HG03342 (cell line): ENCODE measurements at regions not wholly inside any gene's neighbourhood (a gene's known extent, or its start where the extent isn't known, plus 50 kb on each side); places are given as distances from the start of the nearest gene placed in this dataset.

Experiments
- ATAC-seq: cut with Tn5 transposase; IDR thresholded peaks from one replicate; pipeline ENCODE4 v1.9.1; 2021; ENCODE audit warnings: mild to moderate bottlenecking, moderate library complexity; ENCODE audit not compliant: unreplicated experiment

DNA sequence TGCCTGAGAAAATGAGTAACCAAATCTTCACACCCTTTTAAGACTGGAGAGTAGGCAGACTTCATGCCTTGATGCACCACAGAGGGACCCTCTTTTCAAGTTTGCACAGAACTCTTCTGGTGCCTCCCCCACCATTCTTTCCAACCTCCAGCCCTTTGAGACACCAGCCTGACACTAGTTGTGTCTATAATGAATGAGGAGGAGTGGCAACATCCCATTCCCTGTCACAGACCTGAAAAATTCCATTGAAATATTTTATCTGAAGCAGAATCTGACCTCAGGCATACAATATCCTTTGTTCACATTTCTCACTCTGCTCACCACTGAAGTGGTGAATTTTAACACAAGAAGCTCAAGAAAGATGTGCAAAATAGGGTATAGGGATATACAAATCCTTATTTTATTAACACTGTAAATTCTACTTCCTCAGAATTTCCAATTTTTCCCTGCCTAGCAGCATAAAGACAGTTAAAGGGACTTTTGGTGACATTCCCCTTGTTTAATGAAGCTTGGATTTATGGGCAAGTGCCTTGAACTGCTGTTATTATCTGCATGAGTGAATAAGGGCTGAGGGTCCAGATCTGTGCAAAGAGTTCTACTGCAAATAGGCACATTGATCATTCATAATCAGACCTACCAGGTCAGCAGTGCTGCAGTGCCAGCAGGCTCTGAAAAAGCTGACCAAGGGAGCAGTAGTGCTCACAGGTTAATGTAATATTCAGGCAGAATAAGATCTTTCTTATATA is 149.9 kb upstream of the PAQR3 start:
- ATAC-seq = no peak

DNA sequence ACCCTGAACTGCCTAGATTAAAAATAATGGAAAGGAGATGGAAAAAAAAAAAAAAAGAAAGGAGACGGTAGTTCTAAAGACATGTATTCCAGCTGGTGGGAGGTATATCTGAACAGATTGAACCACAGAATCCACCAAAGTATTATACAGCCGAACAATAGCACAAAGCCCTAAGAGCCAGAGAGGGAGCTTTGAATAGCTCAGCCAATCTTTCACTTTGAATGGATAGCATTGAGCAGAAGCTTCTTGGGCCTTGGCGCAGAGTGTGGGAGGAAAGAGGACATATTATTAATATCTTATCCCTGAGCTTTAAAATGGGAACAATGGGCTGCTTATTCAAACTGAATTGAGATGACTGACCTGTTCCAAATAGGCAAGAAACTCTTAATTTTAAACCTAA is 147.8 kb upstream of the PAQR3 start:
- no peak for ATAC-seq

DNA sequence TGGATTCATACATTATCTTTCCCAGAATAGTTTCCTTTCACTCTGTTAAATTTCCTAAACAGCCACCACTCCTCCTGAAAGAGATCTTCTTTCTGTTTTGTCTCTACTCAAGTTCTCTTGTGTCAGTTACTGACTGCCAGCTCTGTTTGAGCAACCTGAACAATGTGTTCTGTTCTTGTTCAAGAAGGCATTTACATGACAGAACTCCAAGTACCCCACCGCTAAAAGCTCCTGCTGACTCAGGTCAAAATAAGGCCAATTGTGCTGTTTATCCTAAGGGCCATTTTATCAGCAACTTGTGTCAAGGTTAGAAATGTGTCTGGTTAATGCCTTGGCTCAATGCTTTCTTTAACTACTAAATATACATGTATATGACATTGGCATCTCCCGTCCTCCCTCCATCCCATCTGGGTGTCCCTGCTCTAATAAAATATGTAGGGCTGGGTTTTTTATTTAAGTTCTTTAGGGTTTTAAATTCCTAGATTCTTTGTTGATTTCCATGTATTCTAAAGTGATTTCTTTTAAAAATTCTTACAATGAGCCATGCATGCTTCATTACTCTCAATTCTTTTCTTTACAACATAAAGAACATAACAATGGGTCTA is 144.3 kb upstream of the PAQR3 start:
- ATAC-seq = no peak

DNA sequence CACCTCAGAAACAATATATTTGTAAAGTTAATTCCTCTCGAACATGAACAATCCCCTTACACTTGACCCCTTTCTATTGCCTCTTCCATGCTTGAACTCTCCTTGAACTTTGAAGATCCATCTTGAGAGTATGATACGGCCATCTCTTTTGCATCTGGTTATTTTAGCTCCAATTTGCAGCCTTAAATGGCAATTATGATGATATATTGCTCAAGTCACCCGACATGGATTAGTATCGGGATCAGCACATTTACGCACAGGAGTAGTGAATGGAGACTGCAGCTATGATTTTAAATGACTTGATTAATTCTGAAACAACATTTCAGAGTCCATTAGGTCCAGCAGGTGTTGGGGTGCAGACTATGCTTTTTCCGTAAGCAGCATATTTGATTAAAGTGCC is 143.8 kb upstream of the PAQR3 start:
- no peak for ATAC-seq

DNA sequence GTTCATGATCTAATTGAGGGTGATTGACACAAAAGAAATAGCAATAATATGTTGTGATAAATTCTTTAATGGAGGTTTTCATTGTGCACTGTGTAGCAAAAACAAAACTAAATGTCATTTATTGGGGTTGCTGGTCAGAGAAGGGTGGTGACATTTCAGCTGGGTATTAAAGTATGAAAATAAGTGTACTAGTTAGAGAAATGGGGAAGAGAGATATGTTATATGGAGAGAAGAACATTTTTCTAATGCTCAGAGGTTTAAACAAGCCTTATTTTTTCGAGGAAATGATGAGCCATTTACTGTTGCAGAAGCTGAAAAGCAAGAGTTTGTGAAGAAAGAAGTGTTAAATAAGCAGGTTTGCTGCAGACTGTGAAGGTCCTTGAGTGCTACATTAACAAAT is 142.7 kb upstream of the PAQR3 start:
- ATAC-seq = no peak

DNA sequence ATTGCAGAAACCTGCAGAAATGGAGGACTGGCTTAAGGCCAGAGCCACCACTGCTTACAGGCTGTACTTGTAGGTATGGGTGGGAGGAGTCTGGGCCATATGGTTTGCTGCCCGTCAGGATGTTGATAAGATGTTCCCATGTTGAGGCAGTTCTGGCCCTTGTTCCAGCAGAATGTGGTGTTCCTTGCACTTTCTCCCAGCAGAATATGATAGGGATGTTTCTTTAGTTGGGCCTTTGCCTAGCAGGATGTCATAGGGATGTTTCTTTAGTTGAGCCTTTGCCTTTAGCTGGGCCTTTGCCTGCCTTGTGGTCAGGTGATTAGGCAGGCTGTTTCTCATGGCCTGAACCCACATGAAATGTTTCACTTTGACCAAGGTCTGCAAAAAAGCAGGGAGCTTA is 139.1 kb upstream of the PAQR3 start:
- no peak for ATAC-seq

DNA sequence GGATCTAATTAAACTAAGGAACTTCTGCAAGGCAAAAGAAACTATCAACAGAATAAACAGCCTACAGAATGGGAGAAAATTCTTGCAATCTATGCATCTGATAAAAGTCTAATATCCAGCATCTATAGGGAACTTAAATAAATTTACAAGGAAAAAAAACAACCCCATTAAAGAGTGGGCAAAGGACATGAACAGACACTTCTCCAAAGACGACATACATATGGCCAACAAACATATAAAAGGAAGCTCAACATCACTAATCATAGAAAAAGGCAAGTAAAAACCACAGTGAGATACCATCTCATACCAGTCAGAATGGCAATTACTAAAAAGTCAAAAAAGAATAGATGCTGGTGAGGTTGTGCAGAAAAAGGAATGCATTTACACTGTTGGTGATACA is 134.8 kb upstream of the PAQR3 start:
- no peak for ATAC-seq

DNA sequence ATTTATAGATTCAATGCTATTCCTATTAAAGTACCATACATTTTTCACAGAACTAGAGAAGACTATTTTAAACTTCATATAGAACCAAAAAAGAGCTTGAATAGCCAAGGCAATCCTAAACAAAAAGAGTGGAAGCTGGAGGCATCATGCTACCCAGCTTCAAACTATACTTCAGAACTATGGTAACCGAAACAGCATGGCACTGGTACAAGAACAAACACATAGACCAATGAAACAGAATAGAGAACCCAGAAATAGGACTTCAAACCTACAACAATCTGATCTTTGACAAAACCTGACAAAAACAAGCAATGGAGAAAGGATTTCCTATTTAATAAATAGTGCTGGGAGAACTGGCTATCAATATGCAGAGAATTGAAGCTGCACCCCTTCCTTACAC is 134.2 kb upstream of the PAQR3 start:
- ATAC-seq = no peak

DNA sequence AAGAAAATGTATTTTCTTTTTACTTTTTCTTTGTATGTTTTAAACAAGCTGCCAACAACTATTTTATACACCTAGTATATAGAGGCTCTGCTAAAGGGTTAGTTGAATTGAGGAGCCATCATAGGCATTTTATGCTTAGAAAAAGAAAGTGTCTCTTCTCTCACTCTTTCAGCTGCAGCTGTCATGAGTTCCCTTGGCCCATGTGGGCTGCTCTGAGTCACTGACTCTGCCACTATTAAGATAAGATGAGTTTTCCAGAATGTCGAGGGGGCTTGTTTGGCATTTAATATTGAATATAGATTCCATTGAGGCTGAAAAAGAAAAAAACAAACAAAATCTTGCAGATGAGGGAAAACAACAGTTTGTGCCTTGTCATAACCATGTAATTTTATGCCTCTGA is 126.0 kb upstream of the PAQR3 start:
- no peak for ATAC-seq

DNA sequence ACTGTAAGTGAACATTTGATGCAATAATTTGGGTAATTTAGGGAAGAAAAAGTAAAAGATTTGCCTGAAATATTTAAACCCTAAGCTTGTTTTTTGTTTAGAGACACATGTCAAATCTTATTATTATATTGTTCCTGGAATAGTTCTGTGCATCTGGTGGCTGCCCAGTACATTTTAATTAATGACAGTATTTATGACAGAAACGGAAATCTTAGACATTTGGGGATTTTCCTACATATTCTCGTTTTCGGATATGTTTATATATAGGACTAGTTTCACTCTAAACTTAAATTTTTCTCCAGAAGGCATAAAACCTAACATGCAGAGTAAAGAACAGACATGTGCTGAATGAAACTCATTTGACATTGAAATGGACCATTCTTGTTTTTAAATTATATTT is 125.6 kb upstream of the PAQR3 start:
- no peak for ATAC-seq

DNA sequence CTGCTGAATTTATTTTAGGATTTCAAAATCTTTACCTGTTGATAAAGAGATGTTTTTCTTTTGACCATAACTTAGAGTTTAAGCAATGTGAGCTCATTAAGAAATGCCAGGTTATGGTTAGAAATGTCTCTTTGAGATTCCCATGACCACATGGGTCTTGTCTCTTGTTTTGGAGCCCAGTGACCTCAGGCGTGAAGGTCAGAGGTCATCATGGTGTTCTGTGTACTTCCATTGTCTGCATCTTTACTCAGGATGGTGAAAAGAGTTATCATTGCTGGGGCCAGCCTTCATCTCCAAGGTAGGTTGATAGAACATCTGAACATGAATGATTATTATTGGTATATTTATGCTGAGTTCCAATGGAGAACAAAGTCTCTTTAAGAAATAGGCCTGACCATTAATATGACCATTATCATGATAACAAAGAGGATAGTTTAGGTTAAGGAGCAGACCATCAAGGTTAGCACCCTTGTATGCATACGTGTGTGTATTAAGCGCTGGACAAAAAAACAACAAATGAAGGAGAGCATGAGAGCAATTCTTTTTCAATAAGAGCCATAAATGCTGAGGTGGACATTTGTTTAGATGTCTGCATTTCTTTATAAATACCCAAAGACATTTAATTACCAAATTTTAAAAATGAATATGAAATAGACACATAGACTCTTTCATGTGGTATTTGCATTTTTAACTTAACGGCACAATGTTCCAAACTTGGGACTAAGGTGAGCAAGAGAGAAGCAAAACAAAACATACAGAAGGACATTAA is 120.6 kb upstream of the PAQR3 start:
- ATAC-seq = no peak

DNA sequence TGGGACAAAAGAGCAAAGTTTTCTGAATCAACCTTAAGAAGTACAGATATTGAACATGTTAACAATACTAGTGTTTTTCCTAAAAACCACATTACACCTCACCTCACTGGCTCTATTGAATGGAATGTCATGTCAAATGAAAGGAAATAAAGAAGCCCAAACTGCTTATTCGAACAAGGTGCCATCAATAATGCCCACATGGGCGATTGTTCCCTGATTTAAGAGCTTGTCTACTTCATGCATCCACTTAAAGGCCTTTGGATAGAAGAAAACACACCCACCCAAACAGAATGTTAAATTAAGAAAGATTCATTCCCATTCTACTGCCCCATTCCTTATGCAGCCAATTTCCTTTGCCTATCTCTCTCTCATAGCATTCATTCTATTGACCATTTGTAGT is 118.5 kb upstream of the PAQR3 start:
- ATAC-seq = no peak

DNA sequence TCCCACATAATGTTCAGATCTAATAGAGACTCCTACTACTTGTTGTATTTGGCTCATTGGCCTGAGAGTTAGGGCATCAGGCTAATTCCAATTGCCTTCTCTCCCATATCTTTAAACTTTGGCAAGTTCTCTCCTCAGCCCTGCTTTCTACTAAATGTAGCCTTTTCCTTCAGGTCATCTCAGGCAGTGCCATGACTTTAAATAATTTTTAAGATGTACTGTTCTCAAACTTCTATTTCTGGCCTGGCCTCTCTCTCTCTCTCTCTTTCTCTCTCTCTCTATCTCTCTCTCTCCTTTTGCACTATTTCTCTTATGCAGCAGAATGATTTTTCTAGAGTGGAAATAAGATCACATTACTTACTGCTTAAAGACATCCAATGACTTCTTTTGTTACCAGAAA is 114.5 kb upstream of the PAQR3 start:
- no peak for ATAC-seq

DNA sequence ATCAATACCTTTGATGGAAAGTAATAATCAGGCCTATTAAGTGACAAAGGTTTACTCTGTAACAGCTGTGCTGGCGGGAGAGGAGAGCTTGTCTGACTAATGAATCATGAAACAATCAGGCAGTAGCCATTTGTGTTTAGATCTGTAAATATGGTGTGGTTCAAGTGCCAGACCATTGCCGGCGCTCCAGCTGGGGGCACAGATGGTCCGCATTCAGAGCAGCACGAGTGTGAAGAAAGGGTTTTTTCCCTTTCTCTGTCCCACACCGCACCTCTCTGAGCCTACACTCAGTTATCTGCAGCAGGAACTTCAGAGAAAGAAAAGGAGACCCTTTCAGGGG is 111.3 kb upstream of the PAQR3 start:
- ATAC-seq = no peak

DNA sequence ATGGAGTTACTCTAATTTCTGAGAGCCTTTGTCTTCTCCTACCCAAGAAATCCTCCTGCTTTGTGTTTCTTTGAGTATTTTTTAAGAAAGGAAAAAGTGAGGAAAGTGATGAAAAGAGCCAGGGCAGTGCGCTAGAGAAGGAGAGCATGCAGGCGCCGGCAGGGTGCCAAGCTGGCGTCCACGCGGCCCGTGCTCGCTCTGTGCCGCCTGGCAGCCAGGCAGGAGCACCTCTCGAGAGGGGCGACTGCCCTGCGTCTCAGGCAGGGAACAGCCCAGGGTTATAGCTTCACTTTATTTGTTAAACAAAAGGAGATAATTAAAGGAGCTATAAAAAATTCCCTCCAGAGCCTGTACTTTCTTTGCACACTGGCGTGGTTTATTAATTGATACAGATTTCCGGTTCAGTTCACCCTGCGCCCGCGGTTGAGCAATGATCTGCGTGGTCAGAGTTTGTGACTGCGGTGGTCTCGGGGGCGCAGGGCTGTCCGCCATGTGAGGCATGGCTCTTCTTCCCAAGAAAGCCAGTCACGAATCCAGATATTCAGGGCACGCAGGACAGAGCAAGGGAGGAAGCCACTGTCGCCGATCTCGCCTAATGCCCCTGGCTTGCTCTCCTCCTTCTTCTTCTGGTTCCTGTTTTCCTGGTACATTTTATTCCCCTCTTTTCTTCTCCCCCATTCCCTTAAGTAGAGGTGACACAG is 110.8 kb upstream of the PAQR3 start:
- ATAC-seq = no peak

DNA sequence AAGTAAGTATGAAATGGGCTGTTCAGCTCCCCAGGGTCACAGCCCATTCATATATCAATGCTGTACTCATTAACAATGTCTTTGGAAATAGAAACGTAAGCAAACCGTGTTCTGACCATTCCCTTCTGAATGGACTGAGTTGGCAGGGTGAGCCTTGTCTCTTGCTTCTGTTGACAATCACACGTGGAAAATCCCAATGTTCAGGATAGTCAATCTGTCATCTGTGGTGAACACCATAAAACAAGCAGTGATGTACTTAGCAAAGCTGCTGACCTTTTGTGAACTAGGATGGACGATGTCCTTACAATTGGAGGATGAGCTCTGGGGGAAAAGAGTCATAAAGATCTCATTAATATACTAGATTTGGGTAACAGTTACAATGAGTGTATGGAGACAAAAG is 109.6 kb upstream of the PAQR3 start:
- ATAC-seq = no peak

DNA sequence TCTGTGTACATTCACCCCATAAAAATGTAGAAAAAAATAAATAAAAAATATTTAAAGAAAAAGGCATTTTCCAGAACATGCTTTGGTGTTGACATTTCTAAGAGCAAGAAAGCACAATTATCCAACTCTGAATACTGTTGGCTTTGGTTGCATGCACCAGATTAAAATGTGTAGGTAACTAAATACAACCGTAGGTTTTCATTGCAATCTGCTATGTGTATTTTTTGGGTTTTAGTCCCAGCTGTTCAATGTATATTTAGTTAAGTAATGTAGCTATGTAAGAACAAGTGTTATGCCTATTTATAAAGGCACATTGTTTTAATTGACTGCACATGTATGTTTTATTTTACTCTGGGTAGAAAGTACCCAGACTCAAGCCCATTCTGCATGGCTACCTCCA is 108.1 kb upstream of the PAQR3 start:
- no peak for ATAC-seq

DNA sequence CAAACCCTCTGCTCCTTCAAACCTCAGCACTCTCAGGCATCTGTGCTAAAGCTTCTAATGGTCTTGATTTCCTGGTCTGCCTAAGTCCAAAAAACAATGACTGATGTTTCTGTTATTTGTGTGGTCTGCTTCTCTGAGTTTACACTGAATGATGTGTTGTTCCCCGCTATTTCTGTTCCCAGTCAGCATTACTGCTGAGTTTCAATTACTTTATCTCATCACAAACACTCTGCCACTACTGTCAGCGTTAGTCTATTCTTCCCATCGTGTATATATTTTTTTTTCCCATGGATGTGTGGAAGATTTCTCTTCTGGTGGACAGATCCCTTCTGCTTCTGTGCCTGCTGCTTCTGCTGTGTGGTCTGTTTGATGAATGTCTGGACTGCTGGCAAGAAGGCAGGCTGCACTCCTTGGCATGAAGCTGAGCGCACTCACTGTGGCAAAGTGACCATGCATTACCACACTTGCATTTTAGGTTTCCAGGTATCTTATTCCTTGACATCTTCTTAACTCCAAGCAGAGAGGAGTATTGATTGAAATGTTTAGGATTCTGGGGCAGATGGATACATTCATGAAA is 106.9 kb upstream of the PAQR3 start:
- no peak for ATAC-seq

DNA sequence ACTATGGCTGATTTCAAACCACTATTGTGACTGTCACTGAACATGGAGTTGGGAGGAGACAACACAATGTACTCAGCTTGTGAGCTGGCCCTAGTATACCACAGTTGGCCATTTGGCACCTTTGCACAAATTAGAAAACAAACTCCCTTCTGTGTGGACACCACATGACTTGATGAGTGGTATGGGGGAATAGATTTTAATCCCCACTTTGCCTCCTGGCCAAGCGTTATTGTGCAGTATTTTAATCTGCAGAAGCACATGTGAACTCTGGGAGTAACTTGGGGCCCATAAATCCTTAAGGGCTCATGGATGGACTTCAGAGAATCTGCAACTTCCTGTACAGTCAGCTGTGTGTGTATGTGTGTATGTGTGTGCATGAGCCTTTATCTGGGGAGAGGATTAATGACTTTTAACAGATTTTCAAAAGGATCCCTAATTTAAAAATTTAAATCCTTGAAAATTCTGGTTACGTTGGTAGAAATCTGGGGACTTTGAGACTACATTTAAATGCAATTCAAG is 105.0 kb upstream of the PAQR3 start:
- ATAC-seq = no peak

DNA sequence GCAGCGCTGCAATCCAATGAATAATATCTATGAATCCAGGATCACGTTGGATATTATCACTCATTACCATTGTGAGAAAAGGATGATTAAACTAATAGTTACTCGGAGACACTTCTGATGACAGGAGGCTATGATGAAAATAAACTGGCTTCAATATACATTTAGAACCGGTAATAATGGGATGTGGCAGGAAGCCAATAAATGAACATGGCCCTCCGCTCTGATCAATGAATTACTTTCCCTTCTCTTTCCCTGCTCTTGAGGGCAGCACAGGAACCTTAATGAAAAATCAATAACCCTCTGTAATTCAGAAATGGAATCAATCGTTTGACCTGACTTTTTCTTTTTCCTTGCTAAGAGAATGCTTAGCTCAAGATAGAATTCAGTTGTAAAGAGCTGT is 103.9 kb upstream of the PAQR3 start:
- ATAC-seq = no peak

DNA sequence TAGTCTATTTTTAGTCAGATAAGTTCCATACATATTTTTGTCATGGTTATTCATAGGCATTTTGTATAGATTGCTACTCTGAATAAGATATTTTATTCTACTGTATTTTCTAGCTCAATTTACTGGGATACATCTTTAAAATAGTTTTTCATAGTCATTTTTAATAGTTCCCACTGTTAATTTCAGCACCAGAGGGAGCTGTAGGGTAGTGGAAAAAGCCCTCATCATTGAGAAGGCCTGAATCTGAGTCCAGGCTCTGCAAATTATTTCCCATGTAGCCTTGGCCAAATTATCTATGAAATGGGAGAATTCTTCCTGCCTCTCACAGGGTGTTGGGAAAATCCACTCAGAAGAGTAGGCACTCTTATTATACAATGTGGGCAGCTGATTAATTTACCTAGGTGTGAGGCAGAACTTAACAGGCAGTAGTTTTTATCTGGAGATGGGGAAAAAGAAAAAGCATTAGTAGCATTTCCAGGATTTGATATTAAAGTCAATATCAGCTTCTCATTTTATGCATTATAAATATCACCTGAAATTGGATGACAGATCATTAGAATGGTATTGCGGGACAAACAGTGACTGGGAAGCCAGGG is 102.9 kb upstream of the PAQR3 start:
- no peak for ATAC-seq
